Endothelial cell of umbilical vein (primary cell): ENCODE measurements at regions not wholly inside any gene's neighbourhood (a gene's known extent, or its start where the extent isn't known, plus 50 kb on each side); places are given as distances from the start of the nearest gene placed in this dataset.

Experiments used
- EZH2 ChIP-seq: IDR thresholded peaks from 2 replicates; pipeline ENCODE4 v1.6.1; 2012; ENCODE audit warnings: borderline replicate concordance, low read depth, mild to moderate bottlenecking, moderate library complexity, low read length, inconsistent platforms; ENCODE audit not compliant: severe bottlenecking
- FOS ChIP-seq: IDR thresholded peaks from 2 replicates; pipeline ENCODE4 v1.6.1; 2011; ENCODE audit warnings: mild to moderate bottlenecking, low read length, moderate library complexity, borderline replicate concordance; ENCODE audit not compliant: insufficient read depth
- GATA2 ChIP-seq: IDR thresholded peaks from 2 replicates; pipeline ENCODE4 v1.7.0; 2011; ENCODE audit warnings: low read depth, mild to moderate bottlenecking, moderate library complexity, mixed read lengths, low read length; ENCODE audit not compliant: insufficient read length, insufficient read depth
- JUN ChIP-seq: IDR thresholded peaks from 2 replicates; pipeline ENCODE4 v1.6.1; 2011; ENCODE audit warnings: borderline replicate concordance, low read depth; ENCODE audit not compliant: insufficient read length, insufficient read depth
- POLR2A ChIP-seq: IDR thresholded peaks from 2 replicates; pipeline ENCODE4 v1.6.1; 2012; ENCODE audit warnings: low read depth, mild to moderate bottlenecking, control low read depth, low read length
- POLR2AphosphoS5 ChIP-seq: IDR thresholded peaks from 2 replicates; pipeline ENCODE4 v1.6.1; 2012; ENCODE audit warnings: low read depth, mild to moderate bottlenecking, control low read depth, low read length, moderate library complexity; ENCODE audit not compliant: insufficient read depth
- TF ChIP-seq, protein P1 (sequence below), 2 donors: IDR thresholded peaks; 1 replicate in 1 of 2; 2 replicates in 1 of 2; pipeline ENCODE4 v1.5.1; 2011; ENCODE audit warnings: low read length in 2 of 2, mild to moderate bottlenecking in 2 of 2, moderate library complexity in 2 of 2, control low read depth in 1 of 2, inconsistent platforms in 1 of 2, low read depth in 1 of 2; ENCODE audit not compliant: insufficient read depth in 1 of 2; ENCODE audit errors: extremely low read depth in 1 of 2
- TF ChIP-seq, protein P2 (sequence below): IDR thresholded peaks from 2 replicates; pipeline ENCODE4 v1.6.1; 2011; ENCODE audit not compliant: insufficient read depth, insufficient read length

GRCh38 chr3:117139681-117140080 is 430.1 kb downstream of the TUSC7 start:
- TF ChIP-seq, protein P1, sequence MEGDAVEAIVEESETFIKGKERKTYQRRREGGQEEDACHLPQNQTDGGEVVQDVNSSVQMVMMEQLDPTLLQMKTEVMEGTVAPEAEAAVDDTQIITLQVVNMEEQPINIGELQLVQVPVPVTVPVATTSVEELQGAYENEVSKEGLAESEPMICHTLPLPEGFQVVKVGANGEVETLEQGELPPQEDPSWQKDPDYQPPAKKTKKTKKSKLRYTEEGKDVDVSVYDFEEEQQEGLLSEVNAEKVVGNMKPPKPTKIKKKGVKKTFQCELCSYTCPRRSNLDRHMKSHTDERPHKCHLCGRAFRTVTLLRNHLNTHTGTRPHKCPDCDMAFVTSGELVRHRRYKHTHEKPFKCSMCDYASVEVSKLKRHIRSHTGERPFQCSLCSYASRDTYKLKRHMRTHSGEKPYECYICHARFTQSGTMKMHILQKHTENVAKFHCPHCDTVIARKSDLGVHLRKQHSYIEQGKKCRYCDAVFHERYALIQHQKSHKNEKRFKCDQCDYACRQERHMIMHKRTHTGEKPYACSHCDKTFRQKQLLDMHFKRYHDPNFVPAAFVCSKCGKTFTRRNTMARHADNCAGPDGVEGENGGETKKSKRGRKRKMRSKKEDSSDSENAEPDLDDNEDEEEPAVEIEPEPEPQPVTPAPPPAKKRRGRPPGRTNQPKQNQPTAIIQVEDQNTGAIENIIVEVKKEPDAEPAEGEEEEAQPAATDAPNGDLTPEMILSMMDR (IDR thresholded peaks at IDR 0.05; ENCODE audit: extremely low read depth in 1 of 2, insufficient read depth in 1 of 2, low read depth in 1 of 2, low read length in 2 of 2): no peak
- TF ChIP-seq, protein P2, sequence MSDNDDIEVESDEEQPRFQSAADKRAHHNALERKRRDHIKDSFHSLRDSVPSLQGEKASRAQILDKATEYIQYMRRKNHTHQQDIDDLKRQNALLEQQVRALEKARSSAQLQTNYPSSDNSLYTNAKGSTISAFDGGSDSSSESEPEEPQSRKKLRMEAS: no peak
- TF ChIP-seq POLR2AphosphoS5: no peak
- TF ChIP-seq POLR2A: no peak
- TF ChIP-seq EZH2: no peak
- no peak for TF ChIP-seq JUN
- no peak for TF ChIP-seq FOS
- no peak for TF ChIP-seq GATA2
